T-helper 17 cell (primary cell): ENCODE measurements at regions not wholly inside any gene's neighbourhood (a gene's known extent, or its start where the extent isn't known, plus 50 kb on each side); places are given as distances from the start of the nearest gene placed in this dataset.

Experiments used
- ATAC-seq: fragments of 150-1000 bp; cut with Tn5 transposase; 2 replicates; pipeline ENCODE4 v1.10.0; 2021; ENCODE audit warnings: mild to moderate bottlenecking, moderate library complexity
- DNase-seq, 3 donors: peaks; one replicate each; pipeline versions ENCODE4 v3.0.0 to v3.0.0-alpha.2; 2020 to 2021
- H3K9me3 ChIP-seq: one replicate; pipeline ENCODE4 v1.7.0; 2013; ENCODE audit warnings: low read length, mild to moderate bottlenecking; ENCODE audit not compliant: control insufficient read depth, poor library complexity, severe bottlenecking
- H3K27ac Mint-ChIP-seq: one replicate; pipeline ENCODE4 v1.8.0; 2022; ENCODE audit warnings: mild to moderate bottlenecking, moderate library complexity, mixed read lengths
- H3K27me3 Mint-ChIP-seq: one replicate; pipeline ENCODE4 v1.8.0; 2022; ENCODE audit warnings: mixed read lengths
- H3K36me3 Mint-ChIP-seq: one replicate; pipeline ENCODE4 v1.8.0; 2022; ENCODE audit warnings: low read depth, mixed read lengths
- H3K4me1 Mint-ChIP-seq: one replicate; pipeline ENCODE4 v1.8.0; 2022; ENCODE audit warnings: mild to moderate bottlenecking, mixed read lengths
- H3K4me3 Mint-ChIP-seq: one replicate; pipeline ENCODE4 v1.8.0; 2022; ENCODE audit warnings: mild to moderate bottlenecking, moderate library complexity, mixed read lengths

- DNase-seq, result no peak
- ATAC-seq, result no peak
- H3K27ac Mint-ChIP-seq, result no peak overlapping the region
- no peaks in the 10 kb centered on the region for H3K36me3 Mint-ChIP-seq
- H3K4me3 Mint-ChIP-seq, result no peak overlapping the region
- H3K9me3 ChIP-seq, result no peaks in the 10 kb centered on the region
- H3K4me1 Mint-ChIP-seq, result no peaks in the 10 kb centered on the region
- H3K27me3 Mint-ChIP-seq, result no peaks in the 10 kb centered on the region
These were observed 775.3 kb upstream of the HS3ST1 start for GRCh38 chr4:12203945-12204344.

- Mint-ChIP-seq H3K4me1 (no peaks in the 10 kb centered on the region), H3K4me3 (no peak overlapping the region), H3K27me3 (no peaks in the 10 kb centered on the region), H3K27ac (no peak overlapping the region), H3K36me3 (no peaks in the 10 kb centered on the region)
- H3K9me3 ChIP-seq, result no peaks in the 10 kb centered on the region
- DNase-seq, result no peak
- no peak for ATAC-seq
These were observed 771.5 kb upstream of the HS3ST1 start for GRCh38 chr4:12200226-12200625.

GRCh38 chr4:12186526-12186925 lies 757.8 kb upstream of the HS3ST1 start:
- DNase-seq (no peak), ATAC-seq (no peak)
- no peaks in the 10 kb centered on the region for H3K4me1 Mint-ChIP-seq
- no peaks in the 10 kb centered on the region for H3K27me3 Mint-ChIP-seq
- no peaks in the 10 kb centered on the region for H3K36me3 Mint-ChIP-seq
- H3K9me3 ChIP-seq, result no peaks in the 10 kb centered on the region
- no peak overlapping the region for H3K4me3 Mint-ChIP-seq
- H3K27ac Mint-ChIP-seq, result no peak overlapping the region

DNA sequence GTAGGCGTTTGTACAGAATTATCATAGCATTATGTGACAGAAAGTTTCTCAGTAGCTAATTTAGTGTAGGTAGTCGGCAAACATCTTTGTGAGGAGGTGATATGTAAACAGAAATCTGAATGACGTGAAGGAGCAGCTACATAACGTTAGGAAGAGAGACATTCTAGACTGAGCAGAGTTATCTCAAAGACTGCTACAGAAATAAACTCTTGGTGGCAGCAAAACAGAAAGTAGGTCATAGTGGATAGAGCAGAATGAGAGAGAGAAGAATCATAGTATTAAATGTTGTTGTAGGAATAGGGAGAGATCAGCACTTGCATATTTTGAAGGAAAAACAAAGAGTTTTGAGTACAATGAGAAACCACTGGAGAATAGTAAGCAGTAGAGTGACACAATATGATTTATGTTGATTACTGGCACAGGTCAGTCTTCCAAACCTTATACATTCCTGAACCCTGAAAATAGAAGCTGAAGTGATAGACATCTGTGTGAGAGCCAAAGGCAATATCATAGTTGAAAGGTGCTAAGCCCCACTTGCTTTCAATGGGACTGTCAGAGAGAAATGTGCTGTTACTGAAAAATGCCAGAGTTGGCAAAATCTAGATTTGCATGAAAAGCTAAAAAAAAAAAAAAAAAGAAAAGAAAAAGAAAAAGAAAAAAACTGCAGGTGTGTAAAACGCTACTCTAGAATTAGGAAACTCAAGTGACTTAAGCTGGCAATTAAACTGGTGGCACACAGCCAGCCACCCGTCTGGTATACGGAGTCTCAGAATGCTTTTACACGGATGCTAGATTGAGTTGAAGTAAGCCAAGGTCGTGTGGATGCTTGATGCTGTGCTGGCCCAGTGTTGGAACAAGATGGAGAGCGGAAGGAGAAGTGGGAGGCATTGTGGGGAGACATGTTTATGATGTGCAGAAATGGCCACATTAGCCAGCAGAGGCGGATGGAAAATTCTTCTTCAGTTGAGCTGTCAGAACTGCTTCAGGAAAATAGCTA lies 750.2 kb upstream of the HS3ST1 start:
- H3K27ac Mint-ChIP-seq, result no peak overlapping the region
- ATAC-seq (no peak), DNase-seq (no peak)
- no peaks in the 10 kb centered on the region for H3K4me1 Mint-ChIP-seq
- no peaks in the 10 kb centered on the region for H3K36me3 Mint-ChIP-seq
- H3K27me3 Mint-ChIP-seq, result no peaks in the 10 kb centered on the region
- H3K4me3 Mint-ChIP-seq, result no peak overlapping the region
- H3K9me3 ChIP-seq, result no peaks in the 10 kb centered on the region

DNA sequence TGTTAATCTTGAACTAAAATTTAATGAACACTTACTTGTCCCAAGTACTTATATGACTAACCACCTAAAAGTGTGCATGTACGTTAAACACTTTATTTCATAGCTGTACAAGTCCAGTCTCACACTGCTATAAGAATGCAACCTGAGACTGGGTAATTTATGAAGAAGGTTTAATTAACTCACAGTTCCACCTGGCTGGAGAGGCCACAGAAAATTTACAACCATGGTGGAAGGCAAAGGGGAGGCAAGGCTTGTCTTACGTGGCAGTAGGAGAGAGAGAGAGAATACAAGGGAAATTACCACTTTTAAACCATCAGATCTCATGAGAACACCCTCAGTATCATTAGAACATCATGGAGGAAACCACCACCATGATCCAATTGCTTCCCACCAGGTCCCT lies 748.7 kb upstream of the HS3ST1 start:
- Mint-ChIP-seq H3K36me3 (no peaks in the 10 kb centered on the region), H3K4me1 (no peaks in the 10 kb centered on the region), H3K27me3 (no peaks in the 10 kb centered on the region), H3K4me3 (no peak overlapping the region), H3K27ac (no peak overlapping the region)
- H3K9me3 ChIP-seq, result no peaks in the 10 kb centered on the region
- DNase-seq (no peak), ATAC-seq (no peak)

- H3K27me3 Mint-ChIP-seq, result no peaks in the 10 kb centered on the region
- no peak overlapping the region for H3K4me3 Mint-ChIP-seq
- H3K36me3 Mint-ChIP-seq, result no peaks in the 10 kb centered on the region
- DNase-seq (no peak), ATAC-seq (no peak)
- no peaks in the 10 kb centered on the region for H3K4me1 Mint-ChIP-seq
- no peaks in the 10 kb centered on the region for H3K9me3 ChIP-seq
- no peak overlapping the region for H3K27ac Mint-ChIP-seq
These were observed 744.8 kb upstream of the HS3ST1 start for GRCh38 chr4:12173496-12173895.

GRCh38 chr4:12172198-12172973 lies 743.7 kb upstream of the HS3ST1 start:
- H3K4me1 Mint-ChIP-seq, result no peaks in the 10 kb centered on the region
- no peaks in the 10 kb centered on the region for H3K9me3 ChIP-seq
- no peaks in the 10 kb centered on the region for H3K36me3 Mint-ChIP-seq
- H3K4me3 Mint-ChIP-seq, result no peak overlapping the region
- DNase-seq (no peak), ATAC-seq (no peak)
- no peaks in the 10 kb centered on the region for H3K27me3 Mint-ChIP-seq
- no peak overlapping the region for H3K27ac Mint-ChIP-seq

- Mint-ChIP-seq H3K27ac (no peak overlapping the region), H3K27me3 (no peaks in the 10 kb centered on the region), H3K4me3 (no peak overlapping the region), H3K36me3 (no peaks in the 10 kb centered on the region), H3K4me1 (no peaks in the 10 kb centered on the region)
- no peaks in the 10 kb centered on the region for H3K9me3 ChIP-seq
- no peak for ATAC-seq
- no peak for DNase-seq
These were observed 741.6 kb upstream of the HS3ST1 start for GRCh38 chr4:12170308-12170707.

- no peaks in the 10 kb centered on the region for H3K4me1 Mint-ChIP-seq
- no peaks in the 10 kb centered on the region for H3K36me3 Mint-ChIP-seq
- H3K27me3 Mint-ChIP-seq, result no peaks in the 10 kb centered on the region
These were observed 736.9 kb upstream of the HS3ST1 start for GRCh38 chr4:12165616-12166015.

GRCh38 chr4:12146339-12146738 lies 717.6 kb upstream of the HS3ST1 start:
- Mint-ChIP-seq H3K27ac (no peak overlapping the region), H3K4me1 (no peaks in the 10 kb centered on the region), H3K27me3 (no peaks in the 10 kb centered on the region), H3K4me3 (no peak overlapping the region), H3K36me3 (no peaks in the 10 kb centered on the region)
- peaks cover 2% of the 10 kb centered on the region for H3K9me3 ChIP-seq
- no peak for DNase-seq
- no peak for ATAC-seq

More at GRCh38 chr4:12165616-12166015, 736.9 kb upstream of the HS3ST1 start:
- no peak for ATAC-seq
- no peak overlapping the region for H3K27ac Mint-ChIP-seq
- H3K9me3 ChIP-seq, result no peaks in the 10 kb centered on the region
- H3K4me3 Mint-ChIP-seq, result no peak overlapping the region
- DNase-seq, result no peak

GRCh38 chr4:12145768-12146167 lies 717.1 kb upstream of the HS3ST1 start:
- no peaks in the 10 kb centered on the region for H3K36me3 Mint-ChIP-seq
- H3K4me3 Mint-ChIP-seq, result no peak overlapping the region
- H3K4me1 Mint-ChIP-seq, result no peaks in the 10 kb centered on the region
- no peak overlapping the region for H3K27ac Mint-ChIP-seq
- DNase-seq (no peak), ATAC-seq (no peak)
- H3K27me3 Mint-ChIP-seq, result no peaks in the 10 kb centered on the region
- H3K9me3 ChIP-seq, result no peaks in the 10 kb centered on the region

DNA sequence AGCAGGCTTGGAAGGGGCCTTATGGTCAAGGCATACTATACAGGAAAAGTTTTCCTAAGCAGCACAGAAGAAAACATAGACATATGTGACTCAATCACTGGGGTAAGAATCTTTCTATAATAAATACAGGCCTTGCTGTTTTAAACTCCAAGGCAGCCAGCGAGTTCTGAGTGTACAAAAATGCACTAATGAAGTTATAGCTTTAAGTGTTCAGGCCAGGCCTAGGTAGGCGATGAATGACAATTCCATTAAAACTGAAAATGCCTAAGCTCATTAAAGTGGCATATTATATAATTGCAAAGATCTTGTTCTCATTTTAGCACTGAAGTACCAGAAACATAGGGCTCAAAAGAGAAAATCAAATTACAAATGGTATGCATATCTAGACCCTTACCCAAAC lies 716.4 kb upstream of the HS3ST1 start:
- no peak for DNase-seq
- Mint-ChIP-seq H3K4me1 (no peaks in the 10 kb centered on the region), H3K27me3 (no peaks in the 10 kb centered on the region)

DNA sequence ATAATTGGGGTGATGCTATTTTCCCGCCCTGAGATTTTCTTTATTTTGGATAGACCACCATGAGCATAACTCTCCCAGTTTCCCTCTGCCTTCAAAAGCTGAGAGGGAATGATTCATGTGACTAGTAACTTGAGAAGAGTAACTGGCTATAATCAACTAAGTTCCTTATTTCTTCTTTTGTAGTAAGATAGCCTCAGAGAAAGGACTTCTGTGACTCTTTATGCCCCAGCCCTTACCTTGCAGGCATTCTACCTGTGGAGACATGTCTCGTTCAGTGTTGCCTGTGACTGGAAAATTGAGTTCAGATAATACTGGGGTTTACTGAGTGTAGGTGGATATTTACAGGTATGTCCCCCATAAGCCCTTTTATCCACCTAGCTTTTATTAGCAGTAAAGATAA lies 715.4 kb upstream of the HS3ST1 start:
- Mint-ChIP-seq H3K4me3 (no peak overlapping the region), H3K36me3 (no peaks in the 10 kb centered on the region), H3K27ac (no peak overlapping the region), H3K27me3 (no peaks in the 10 kb centered on the region), H3K4me1 (no peaks in the 10 kb centered on the region)
- ATAC-seq (no peak), DNase-seq (no peak)
- no peaks in the 10 kb centered on the region for H3K9me3 ChIP-seq

More for the DNA sequence above, 716.4 kb upstream of the HS3ST1 start:
- Mint-ChIP-seq H3K4me3 (no peak overlapping the region), H3K27ac (no peak overlapping the region), H3K36me3 (no peaks in the 10 kb centered on the region)
- no peaks in the 10 kb centered on the region for H3K9me3 ChIP-seq
- no peak for ATAC-seq
